ENCODE measurements at regions not wholly inside any gene's neighbourhood (a gene's known extent, or its start where the extent isn't known, plus 50 kb on each side); places are given as distances from the start of the nearest gene placed in this dataset.

DNA sequence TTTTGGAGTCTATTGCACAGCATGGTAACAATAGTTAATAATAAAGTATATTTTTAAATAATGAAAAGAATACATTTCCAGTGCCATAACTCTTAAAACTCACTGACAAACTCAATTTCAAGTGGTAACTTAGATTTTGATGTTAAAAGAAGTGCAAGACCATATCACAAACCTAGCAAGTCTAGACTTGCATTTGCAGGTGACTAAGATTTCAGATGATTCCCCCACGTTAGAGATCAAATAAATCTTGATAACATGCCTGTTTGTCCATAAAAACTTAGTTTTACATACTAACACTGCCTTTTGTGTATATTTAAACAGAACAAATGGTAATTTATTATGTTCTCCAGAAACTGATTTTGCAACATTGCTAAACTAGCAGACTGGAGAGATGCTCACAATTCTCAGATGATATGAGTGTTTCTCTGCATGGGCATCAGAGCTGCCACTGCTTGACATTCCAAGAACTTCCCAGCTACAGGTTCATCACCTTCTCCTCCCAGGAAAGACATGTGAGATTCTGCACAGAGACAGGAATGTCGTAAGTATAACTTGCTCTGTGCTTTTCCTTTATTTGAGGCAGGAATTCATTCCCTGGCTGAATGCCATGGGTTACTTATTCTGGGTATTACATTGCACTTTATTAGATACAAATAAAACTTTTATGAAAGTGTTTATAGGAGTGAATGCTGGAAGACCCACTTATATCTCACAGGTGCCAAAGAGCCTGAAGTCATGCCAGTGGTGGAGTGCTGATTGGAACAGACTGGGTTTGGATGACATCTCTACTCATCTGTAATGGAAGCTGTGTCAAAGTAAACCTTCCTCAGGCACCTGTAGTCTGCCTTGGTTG, 160.2 kb upstream of the FOXA2 start:
- DNase-seq, result no peak

DNA sequence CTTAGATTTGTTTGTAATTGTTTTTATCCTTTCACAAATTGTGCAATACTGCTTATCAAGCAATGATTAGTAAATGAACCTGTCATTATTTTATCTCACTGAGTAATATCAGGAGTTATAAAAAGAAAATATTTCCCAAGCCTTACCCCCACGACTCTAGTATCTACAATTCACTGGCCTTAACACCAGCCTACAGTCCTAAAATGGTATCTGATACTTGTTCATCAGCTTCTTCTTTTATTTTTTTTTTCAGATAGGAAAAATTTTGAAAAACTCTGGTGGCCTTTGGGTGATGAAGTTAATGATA, 160.8 kb upstream of the FOXA2 start:
- no peak for DNase-seq

DNA sequence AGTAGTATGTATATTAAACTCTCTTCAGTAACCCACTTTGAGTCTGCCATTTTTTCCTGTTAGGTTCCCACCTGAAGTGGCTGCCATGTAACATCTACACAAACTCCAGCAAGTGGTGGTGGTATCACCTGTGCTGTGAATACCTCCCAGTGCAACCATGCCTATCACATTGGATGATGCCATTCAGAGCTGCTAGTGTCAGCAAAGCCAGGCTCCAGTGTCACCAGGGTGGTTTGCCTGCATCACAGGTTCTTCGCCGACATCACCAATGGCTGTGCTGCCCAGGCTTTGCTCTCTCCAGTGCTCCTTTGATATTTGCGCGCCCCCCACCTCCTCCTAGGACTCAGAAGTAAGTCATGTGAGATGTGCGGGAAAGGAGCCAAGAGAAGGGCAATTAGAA, 162.6 kb upstream of the FOXA2 start:
- no peak for DNase-seq

DNA sequence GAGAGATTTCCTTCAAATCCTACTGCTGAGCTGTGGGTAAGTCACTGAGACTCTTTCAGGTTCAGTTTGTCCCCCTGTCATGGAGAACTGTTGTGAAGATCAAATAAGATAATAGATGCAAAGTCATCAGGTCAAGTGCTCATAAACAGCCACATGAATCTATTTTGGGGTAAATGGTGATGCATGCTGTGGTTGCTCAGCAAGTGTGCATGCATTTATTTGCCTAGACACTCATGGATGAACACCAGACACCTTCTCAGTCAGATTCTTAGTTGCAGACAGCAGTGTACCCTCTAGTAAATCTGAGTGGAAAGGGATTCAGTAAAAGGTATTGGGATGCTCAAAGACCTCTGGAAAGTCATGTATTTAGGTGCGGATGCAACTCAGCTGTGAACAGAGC, 168.0 kb upstream of the FOXA2 start:
- DNase-seq, result no peak

DNA sequence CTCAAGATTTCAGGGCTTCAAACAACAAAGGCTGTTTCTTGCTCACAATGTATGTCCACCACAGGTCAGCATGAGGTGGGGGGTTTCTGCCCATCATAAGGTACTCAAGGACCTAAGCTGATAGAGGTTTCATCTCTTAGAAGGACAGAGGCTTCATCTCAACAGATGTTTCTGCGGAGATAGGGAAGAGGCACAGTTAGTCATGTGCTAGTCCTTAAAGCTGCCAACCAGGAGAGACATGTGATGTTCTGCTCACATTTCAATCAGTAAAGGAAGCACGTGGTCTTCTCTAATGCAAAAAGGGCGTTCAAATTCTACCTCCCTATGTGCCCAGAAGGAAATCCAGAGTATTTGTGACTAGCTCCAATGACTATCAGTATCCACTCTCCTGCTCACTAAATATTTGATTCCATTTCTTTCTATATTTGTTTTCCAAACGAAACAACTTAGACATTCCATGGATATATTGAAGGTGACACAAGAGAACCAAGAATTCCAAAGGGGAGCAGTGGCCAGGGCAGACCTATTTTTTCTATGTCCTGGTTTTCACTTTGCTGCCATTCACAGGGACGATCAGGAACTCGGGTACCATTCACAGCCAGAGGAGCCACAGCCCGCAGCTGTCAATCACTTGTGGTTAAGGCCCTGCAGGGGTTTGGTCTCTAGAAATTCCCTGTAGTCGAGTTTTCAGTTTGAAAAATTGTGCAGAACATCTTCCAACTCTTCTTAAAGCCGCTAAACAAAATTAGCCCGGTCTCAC, 173.2 kb upstream of the FOXA2 start:
- DNase-seq, result no peak

DNA sequence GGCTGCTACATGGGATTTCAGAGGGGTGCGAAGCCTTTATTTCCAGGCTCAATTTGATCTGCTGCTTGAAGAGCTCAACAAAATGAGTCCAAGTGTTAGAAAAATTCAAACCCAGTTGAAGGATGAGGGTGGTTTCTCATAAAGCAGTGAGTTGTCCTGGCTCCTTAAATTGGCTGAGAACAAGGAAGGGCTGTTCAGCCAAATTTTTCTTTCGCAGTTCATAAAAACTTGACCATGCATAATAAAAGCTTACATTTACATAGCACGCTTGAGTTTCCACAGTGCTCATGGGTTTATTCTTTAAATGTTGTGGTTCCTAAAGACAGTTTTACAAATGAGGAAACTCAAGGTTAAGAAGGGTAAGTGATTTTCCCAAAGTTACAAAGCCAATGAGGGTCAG, 174.4 kb upstream of the FOXA2 start:
- DNase-seq, result no peak

DNA sequence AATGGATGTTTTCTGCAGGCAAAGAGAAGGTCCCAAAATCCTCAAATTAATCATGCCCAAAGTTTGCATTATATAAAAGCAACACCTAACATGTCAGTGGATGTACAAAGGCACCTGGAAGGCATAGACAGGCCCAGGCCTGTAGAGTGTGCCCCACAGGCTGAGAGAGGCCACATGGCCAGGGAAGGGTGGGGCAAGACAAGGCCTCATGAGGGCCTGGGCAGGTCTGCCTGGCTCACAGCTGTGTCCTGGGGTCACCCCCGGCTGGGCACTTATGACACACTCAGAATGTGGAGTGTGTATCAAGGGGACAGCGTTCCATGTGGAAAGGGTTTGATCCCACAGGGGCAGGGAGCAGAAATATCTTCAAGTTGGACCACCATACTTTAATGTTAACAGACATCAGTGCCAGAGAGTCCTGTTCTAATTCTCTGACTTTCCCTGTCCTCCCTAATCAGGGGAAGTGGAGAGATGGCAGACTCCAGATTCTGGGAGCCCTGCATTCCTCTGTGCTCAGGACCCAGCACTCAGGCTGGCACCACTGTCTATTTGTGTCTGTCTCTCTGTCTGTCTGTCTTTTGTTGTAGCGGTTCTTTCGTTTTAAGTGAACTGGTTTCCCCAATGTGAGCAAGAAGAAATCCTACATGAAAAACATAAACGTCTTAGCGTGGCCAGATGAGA, 178.3 kb upstream of the FOXA2 start:
- DNase-seq, result no peak

DNA sequence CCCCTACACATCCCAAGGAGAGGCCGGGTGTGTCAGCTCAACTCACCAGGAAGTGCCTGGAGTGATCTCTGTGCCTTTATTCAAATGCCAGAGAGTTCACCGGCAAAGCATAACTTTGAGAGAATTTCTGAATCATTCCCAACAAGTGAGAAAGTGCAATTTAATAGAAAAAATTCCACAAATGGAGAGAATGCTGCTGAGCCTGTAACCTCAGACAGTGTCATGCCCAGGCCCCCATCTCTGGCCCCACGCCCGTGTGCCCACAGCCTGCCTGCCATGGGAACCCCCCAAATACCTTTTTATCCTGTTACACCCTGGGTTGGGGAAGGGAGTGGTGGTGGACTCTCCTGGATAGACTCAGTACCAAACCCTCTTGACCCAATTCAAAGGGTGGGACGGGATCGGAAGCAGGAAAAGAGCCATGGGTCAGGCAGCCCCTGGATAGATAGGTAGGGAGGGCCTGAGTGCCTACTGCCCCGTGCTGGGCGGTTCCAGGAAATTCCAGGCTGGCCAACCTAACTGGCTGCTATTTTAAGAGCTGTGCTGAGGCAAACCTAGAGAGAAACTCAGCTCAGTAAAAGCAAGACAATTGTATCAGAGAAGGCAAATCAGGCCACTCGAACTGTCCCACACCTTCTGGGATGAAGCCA, 179.0 kb upstream of the FOXA2 start:
- DNase-seq, result no peak

DNA sequence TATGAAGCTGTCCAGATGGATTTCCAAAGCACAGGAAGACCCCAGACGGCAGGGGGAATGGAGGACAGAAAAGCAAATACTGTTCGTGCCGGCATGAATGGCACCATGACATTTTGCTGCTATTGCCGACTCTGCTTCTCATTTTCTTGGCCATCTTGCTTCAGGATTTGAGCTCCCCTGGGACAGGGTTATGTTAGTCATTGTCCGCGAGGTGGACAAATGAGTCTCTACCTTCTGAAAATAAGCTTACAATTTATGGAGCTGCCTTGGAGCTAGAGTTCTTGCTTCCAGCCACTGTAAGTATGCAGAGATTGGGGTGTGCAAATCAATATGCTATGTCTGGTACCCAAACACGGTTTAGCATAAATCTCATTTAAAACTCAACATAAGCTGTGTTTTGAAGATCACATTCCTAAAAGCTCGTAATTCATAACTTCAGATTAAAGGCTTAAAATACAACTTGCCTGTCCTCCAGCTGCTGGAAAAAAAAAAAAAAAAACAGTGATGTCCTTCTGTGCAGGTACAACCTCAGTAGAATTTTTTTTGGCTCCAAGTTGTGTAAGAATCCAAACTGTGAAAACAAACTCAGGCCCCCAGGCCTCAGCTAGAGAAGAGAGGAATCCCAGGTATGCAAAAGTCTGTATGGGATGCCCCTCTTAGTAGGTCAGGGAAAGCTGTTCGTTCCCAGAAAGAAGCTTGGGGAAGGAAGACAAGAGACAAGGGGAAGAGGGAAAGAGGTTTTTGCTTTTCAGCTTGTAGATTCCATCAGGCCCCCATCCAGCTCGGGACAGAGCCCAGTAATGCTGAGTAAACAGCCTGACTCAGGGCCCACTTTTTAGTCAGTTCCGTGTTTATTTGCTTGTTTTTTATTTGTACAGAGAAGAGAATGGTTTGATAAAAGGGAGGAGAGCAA, 184.2 kb upstream of the FOXA2 start:
- DNase-seq, result no peak

DNA sequence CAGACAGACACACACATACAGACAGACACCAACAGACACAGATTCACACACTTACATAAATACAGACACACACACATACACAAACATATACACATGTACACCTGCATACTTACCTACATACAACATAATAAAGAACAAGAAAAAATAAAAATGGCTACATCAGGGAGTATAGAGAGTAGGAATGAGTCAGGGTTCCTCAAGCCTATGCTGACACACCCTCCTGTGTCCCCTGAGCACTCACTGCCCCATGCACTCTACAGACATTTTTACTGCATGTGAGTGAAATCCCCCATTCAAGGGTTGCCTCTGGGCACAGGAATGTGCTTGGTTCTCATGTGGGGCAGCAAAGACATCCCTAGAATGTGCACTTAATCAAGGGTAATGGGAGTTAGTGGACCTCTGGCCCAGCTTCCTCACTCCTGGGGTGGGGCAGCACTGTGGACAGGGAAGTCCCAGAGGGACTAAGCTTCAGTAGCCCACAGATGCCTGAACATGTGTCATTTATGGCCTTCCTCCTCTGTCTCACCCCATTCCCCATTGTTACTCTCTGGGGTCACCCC, 185.9 kb upstream of the FOXA2 start:
- DNase-seq, result no peak

DNA sequence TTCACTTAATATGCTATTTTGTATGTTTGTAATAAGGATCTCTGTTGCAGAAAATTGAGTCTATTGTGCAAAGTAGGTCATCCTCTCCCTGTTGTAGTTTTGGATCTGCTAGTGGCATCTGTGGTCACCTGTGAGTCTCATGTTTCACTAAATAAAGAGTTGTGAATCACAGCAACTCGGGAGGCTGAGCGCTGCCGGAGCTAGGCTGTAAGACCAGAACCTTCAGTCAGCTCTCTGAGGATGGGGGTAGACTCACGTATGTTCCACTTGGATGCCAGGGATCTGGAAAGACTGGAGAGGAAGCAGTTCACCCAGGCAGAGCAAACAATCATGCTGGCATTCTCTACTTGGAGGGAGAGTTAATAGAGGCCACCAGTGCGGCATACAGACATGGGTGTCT, 187.3 kb upstream of the FOXA2 start:
- DNase-seq, result no peak

DNA sequence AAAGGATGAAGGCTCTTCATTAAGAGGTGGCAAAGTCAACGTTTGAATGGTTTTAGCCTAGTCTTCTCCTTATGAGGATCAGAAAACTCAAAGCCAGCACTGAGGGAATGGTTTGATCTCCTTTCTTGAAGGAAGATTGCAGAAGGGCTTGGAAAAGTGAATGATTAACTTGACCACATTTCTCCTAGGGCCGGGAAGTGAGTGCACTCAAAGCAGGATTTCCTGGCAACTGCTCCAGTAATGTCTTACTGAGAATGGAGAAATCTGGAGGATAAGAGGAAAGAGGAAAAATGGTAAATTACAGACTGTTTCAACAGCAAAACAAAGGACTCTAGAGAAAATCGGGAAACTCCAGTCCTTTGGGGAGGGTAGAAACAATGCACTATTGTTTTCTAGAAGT, 189.0 kb upstream of the FOXA2 start:
- DNase-seq, result no peak

DNA sequence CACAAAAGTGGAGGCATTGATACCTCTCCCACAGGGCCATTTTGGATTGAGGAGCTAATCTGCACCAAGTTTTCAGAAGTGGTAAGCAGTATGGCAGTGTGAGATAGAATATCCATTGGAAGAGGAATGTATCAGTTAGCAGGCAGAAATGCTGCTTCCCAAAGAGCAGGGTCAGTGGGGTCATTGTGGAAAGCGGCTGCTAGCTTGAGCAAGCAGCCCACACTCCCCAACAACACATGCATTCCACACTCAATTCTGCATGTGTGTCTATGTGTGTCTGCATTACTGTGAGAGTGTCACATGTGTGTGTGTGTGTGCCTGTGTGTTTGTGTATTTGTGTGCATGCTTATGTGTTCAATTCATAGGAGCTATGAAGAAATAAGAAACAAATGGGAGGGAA, 190.9 kb upstream of the FOXA2 start:
- DNase-seq, result no peak

DNA sequence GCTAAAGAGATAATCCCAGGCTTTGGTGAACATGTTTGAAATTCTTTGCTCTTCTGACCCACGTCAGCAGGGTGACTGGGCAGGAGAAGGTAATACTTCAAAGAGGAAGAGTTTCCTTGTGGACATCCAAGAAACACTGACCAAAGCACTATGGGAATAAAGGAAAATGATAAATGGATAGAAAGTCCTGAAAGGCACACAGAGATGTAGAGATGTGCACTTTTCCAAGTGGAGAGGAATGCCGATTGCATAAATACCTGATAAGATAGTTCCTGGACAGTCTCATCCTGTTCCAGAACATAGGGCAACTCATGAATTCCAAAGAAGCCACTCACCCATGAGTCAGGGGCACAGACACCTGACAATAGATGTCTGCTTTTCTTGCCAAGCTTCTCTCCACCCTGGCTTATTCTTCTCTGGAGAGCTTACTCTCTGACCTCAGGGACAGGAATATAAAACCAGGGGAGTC, 191.3 kb upstream of the FOXA2 start:
- DNase-seq, result no peak

DNA sequence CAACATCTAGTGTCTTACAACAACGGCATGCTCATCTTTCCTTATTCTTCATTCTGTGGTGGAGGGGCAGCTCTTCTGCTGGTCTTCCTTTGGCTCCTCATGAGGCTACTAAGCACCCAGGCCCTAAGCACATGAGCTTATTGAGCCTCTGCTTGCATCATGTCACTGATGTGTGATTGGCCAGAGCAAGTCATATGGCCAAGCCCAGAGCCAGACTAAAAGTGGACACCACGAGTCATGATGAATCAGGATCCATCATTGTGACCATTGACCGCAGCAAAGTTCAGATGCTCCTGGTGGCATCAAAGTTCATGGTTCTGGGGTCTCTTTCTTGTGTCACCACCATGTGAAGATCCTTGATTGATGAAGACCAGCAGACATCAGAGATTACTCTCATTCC, 192.0 kb upstream of the FOXA2 start:
- no peak for DNase-seq

DNA sequence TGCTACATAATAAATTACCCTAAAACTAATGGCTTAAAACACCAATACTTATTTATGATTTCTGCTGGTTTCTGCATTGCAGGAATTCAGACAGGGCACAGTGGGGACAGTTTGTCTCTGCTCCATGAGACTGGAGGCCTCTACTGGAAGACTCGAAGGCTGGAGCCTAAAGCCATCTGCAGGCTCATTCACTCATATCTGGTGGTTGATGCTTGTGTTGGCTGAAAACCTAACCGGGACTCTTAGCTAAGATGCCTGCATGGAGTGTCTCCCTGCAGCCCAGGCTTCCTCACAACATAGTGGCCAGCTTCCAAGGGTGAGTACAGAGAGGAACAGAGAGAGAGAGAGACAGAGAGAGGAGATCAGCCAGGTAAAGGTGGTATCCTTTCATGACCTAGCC, 195.5 kb upstream of the FOXA2 start:
- no peak for DNase-seq

DNA sequence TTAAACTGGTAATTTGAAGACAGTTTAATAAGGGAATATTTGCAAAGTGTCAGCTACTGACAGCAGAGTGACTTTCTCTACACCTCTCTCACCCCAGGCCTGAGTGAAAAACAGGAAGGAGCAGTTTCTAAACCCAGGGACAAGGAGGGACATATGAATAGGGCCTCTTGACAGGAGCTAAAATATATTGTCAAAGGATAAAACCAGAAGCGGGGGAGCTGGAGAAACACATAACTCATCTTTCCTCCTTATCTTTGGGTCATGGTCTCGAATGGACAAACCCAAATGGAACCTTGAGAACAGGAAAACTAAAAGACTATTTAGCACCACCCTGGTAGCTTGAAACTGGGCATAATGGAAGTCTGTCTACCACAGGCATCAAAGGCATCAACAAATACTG, 197.5 kb upstream of the FOXA2 start:
- DNase-seq, result no peak

DNA sequence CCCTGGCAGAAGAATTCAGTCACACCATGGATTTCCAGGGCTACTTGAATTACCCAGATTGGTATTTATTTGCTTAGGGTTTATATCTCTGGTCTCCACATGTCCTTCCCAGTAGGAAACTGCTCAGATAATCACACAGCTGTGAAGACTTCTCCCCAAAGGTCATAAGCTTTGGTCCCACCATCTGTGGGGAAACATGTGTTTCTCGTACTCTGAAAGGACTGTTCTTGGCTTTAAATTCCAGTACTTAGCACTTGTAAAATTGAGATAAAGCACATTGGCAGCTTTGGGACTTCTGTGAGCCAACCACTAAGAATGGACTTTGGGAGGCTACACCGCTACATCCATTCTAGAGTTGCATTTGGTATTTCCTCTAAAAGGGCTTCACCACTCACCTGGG, 205.3 kb upstream of the FOXA2 start:
- DNase-seq, result no peak

DNA sequence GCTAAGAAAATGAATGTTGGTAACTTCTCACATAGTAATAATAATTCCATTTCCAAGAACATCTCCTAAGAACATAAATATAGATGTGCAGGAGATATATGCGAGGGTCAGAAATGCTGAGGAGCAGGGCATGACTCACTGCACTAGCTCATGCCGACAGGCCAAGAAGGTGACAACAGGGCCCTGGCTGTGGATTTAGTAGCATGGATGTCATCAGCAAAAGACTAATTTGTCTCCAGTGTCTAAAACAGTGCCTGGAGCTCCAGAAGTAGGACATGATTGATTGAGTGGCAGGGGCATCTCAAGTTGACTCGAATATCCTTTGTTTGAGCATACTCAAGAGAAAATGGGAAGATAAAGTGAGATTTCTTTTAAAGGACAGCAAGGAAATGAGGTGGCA, 207.0 kb upstream of the FOXA2 start:
- no peak for DNase-seq

DNA sequence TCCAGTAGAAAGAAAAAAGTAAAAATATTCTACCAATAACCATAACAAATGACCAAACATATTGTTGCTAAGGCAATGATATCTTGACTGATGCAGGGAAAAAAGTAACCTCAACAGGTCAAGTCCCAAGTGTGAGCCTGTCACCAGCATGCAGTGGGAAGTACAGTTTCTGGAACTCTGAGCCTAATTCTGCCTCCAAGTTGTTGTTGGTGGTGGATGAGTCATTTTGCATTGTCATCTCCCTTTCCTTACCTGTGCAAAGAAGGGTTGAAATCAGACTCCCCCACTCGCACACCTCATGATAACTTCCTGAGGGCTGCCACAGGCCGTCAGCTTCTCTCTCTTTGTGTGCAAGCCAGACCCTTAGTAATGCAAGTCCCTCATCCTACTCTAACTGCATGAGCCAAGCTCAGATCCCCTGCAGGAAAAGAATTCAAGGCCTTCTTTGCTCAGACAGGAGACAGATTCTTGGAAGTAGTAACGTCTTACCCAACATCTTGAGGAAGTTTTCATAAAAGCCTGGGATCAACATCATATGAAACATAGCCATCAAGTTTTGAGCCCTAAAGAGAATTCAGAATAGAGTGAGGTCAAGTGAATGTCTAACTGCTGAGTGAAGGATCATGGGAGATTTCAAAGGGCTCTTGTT, 207.6 kb upstream of the FOXA2 start:
- DNase-seq, result no peak

DNA sequence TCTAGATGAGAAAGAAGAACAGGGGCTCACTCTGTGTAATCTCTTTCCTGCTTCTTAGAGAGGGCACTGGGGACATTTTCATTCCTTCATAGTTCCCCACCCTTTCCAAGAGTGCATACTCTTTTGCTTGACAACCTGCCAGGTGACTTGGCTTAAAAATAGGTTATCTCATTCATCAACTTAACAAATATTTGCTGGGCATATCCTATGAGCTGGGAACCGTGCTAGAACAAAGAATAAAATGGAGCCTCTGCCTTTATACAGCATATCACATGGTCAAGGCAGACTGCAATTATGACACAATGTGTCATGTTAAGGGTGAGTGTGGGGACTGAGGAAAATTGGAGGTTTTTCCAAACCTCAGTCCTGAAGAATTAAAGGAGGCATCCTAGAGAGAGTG, 209.8 kb upstream of the FOXA2 start:
- no peak for DNase-seq

DNA sequence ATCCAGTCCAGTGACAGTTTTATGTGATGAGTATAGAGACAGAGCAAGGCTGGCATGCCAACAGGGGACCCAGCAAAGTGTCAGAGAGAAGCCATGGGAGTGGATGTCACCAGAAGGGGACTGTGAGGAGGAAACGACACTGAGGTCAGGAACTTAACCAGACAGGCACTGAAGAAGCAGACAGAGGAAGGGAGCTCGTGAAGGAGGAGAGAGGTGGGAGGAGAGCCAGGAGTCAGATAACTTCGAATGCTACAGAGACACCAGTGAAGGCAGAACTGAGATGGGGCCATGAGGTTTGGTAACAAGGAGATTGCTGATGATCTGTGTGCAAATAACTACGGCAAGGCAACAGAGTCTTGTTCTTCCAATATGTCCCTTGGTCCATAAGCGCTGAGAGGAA, 211.1 kb upstream of the FOXA2 start:
- DNase-seq, result no peak
